ENCODE measurements at regions not wholly inside any gene's neighbourhood (a gene's known extent, or its start where the extent isn't known, plus 50 kb on each side); places are given as distances from the start of the nearest gene placed in this dataset.

DNA sequence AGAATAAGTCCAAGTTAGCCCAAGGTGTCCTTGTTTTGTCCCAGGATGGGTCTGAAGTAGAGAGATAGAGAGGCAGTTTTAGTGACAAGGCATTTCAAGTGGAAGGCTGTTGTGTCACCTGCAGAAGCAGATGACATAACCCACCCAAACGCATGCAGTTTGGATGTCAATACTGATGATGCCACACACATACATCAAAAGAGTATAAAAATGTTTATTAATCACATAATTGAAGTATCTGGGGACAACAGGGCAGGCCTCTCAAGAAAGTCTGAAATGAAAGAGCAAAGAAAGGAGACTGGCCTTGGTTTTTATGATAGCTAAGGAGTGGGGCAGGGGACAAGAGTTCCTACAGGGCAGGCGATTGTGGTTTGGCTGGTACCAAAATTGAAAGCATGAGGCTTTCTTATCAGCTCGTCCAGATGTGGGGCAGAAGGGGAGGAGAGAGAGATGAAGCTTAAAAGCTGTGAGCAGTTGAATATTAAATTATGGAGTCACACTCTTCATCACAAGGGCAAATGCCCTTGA, 78.4 kb upstream of the TSPAN8 start:
- H3K27ac ChIP-seq = no peak overlapping the region
- TF ChIP-seq, protein P1, sequence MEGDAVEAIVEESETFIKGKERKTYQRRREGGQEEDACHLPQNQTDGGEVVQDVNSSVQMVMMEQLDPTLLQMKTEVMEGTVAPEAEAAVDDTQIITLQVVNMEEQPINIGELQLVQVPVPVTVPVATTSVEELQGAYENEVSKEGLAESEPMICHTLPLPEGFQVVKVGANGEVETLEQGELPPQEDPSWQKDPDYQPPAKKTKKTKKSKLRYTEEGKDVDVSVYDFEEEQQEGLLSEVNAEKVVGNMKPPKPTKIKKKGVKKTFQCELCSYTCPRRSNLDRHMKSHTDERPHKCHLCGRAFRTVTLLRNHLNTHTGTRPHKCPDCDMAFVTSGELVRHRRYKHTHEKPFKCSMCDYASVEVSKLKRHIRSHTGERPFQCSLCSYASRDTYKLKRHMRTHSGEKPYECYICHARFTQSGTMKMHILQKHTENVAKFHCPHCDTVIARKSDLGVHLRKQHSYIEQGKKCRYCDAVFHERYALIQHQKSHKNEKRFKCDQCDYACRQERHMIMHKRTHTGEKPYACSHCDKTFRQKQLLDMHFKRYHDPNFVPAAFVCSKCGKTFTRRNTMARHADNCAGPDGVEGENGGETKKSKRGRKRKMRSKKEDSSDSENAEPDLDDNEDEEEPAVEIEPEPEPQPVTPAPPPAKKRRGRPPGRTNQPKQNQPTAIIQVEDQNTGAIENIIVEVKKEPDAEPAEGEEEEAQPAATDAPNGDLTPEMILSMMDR (IDR thresholded peaks at IDR 0.05) = no peak
- no peak for TF ChIP-seq ZFX (IDR thresholded peaks at IDR 0.05; ENCODE audit: borderline replicate concordance)

DNA sequence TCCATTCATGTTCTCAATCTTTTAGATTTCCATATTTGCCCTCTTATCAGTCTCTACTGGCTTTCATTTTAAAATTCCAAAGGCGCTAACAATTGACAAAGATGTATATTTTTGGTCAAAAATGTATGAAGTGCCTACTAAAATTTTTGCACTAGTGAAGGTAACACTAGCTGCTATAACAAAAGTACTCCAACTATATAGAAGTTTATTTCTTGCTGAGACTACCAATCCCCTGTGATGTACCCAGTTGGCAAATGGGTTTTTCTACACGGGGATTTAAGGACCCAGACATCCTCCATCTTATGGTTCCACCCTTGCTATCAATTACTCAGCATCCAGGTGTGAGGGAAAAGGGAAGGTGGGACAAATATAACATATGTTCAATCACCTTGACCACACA, 75.3 kb upstream of the TSPAN8 start:
- H3K27ac ChIP-seq = no peak overlapping the region
- no peak for TF ChIP-seq ZFX (IDR thresholded peaks at IDR 0.05; ENCODE audit: borderline replicate concordance)
- TF ChIP-seq, protein P1 (IDR thresholded peaks at IDR 0.05) = no peak

DNA sequence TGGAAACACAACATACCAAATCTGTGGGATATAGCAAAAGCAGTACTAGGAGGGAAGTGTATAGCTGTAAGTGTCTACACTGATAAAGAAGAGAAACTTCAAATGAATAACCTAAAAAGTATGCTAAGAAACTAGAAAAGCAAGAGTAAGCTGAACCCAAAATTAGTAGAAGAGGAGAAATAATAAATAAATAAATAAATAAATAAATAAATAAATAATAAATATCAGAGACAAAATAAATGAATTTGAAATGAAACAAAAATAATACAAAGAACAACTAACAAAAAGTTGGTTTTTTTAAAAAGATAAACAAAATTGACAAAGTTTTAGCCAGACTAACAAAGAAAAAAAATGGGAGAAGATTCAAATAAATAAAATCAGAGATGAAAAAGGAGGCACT, 72.7 kb upstream of the TSPAN8 start:
- H3K27ac ChIP-seq = no peak overlapping the region
- TF ChIP-seq ZFX (IDR thresholded peaks at IDR 0.05; ENCODE audit: borderline replicate concordance) = no peak
- TF ChIP-seq, protein P1 (IDR thresholded peaks at IDR 0.05) = no peak

DNA sequence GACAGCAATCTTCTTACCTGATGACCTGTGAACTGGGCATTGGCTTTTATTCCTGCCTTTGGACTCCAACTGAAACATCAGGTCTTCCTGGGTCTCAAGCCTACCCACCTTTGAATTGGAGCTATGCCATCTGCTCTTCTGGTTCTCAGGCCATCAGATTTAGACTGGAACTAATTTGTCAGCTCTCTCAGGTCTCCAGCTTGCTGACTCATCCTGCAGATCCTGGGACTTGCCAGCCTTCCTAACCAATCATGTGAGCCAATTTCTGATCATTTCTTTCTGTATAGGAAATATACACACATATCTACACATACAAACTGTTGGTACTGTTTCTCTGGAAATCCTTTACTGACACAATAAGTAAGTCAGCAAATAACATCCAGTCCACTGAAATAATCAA, 65.3 kb upstream of the TSPAN8 start:
- no peak overlapping the region for H3K27ac ChIP-seq
- TF ChIP-seq ZFX (IDR thresholded peaks at IDR 0.05; ENCODE audit: borderline replicate concordance) = no peak
- TF ChIP-seq, protein P1 (IDR thresholded peaks at IDR 0.05) = no peak

DNA sequence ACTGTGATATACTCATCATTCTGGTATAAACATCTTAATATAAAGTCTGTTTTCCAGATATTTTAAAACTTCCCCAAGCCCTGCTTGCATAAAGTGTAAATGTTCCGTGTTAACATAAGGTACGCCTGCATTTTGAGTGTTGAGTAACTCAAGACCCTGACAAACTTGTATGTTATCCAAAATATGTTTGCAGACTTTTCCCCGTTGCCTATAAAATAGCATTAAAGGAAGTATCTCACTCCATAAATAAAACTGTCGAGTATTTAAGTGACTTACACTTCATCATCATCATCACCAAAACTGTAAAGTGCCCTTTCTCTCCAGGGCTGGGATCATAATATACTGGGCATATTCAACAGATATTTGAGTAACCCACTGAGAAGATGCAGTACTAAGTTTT, 64.6 kb upstream of the TSPAN8 start:
- TF ChIP-seq, protein P1 (IDR thresholded peaks at IDR 0.05) = no peak
- TF ChIP-seq ZFX (IDR thresholded peaks at IDR 0.05; ENCODE audit: borderline replicate concordance) = no peak
- H3K27ac ChIP-seq = no peak overlapping the region

DNA sequence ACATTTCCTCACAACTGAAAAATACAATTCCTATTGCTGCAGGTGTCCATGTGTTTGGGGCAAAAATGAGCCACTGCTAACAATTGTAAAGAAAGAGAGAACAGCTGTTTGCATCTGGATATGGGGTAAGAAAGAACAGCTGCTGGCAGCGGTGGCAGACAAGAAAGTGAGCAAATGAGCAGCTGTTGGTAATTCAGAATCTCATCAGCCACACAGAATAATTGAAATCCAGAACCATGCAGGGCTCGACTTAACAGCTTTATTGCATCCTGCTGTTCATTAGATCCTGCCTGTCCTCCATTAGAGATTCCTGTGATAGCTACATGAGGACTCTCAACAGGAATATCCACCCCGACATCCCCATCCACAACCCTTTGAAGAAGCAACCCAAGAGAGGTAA, 62.5 kb upstream of the TSPAN8 start:
- no peak for TF ChIP-seq ZFX (IDR thresholded peaks at IDR 0.05; ENCODE audit: borderline replicate concordance)
- TF ChIP-seq, protein P1 (IDR thresholded peaks at IDR 0.05) = no peak
- H3K27ac ChIP-seq = no peak overlapping the region

DNA sequence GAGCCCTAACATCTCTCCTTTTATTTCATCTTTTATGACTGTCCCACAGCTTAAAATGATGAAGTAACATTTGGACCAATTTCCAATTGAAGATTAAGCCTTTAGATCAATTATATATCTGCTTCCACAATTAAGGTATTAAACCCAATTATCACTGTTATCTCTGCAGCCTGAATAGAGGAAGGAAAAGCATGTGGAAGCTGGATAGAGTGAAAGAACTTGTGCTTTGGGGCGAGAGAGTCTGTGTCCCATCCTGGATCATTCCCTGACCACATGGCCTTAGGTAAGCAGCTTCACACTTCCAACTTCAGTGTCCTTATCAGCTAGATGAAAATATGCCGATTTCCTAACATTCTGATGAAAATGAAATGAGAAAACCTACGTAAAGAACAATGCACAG, 61.4 kb upstream of the TSPAN8 start:
- no peak for TF ChIP-seq ZFX (IDR thresholded peaks at IDR 0.05; ENCODE audit: borderline replicate concordance)
- TF ChIP-seq, protein P1 (IDR thresholded peaks at IDR 0.05) = no peak
- no peak overlapping the region for H3K27ac ChIP-seq

All from 22Rv1 (cell line).